Left renal cortex interstitium (tissue), 4 donors: ENCODE measurements at regions not wholly inside any gene's neighbourhood (a gene's known extent, or its start where the extent isn't known, plus 50 kb on each side); places are given as distances from the start of the nearest gene placed in this dataset.
"Not testable (repeated sequence)": the region's sequence is repeated elsewhere in the genome, so short reads cannot be mapped to it uniquely, and the experiment has no call there.

Experiments
- DNase-seq, 4 donors: peaks; one replicate each; pipeline ENCODE4 v3.0.0-alpha.2; 2013; ENCODE audit warnings: low read depth in 4 of 4, low spot score in 2 of 4, missing footprints in 1 of 4

DNA sequence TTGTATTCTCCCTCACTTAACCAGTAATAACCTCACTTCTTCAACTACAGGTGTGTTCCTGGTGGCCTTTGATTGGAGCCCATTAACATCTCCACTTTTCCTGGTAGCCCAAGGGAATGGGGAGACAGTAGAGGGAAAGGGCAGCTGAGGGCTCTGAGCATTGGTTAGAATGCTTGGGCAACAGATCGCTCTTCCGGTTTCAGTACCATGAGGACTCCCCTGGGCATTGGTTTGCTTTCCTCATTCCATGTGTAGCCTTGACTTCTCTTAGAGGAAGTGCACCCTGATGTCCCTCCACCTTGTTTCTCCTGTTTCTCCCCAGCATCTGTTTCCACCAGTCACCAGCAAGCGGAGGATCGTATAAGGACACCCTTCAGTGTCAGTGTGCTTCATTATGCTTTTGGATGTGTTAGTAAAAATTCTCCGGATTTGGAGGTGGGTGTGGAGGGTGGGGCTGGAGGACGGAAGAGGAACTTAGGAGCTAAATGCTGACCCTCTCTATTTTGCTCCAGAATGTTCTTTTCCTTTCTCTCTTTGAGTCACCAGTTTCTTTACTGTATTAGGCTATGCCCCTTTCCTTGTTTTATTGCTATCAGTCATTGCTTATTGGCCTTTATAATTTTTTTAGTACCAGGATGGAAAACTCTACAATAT, 50.6 kb upstream of the ZNG1B start:
- DNase-seq = not testable (repeated sequence)

DNA sequence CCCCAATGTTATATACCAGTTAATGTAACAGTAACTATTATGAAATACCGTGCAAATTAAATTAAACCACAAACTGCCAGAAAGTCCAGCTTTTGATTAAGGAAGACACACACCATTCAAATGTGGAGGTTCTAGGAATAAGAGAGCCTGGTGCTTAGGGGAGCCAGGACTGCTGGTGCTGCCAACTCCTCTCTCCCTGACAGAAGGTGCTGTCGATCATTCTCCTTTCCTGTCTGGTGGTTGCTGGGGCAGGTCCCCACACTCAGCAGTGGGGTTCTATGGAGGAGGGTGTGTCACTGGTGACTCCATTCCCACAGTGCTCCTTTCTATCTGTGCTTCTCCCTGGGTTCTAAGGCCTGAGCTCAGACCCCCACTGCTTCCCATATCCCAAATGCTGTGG, 57.9 kb upstream of the ZNG1B start:
- DNase-seq = not testable (repeated sequence)

DNA sequence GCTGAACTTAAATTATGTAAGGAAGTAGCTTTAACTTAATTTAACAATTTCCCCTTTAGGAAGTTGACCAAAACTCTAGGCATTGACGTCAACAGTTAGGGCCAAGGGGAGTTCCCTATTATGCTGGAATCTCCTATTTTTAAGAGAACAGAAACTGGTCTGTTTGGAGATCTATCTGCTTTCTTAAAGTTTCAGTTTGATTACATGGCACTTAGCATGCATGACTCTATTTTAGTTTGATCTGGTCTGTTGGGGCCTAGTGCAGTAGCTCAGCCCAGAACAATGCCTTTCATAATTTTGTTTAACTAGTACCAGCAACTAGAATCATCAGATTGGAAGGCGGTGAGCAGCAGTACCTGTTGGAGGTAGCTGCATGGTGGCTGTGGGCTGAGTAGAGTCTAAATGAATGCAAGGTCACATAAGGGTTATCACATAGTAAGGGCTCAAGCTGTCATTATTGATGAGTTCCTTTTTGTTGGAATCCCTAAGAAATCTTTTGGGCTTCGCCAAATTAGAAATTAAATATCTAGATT, 60.5 kb upstream of the ZNG1B start:
- no peak for DNase-seq

DNA sequence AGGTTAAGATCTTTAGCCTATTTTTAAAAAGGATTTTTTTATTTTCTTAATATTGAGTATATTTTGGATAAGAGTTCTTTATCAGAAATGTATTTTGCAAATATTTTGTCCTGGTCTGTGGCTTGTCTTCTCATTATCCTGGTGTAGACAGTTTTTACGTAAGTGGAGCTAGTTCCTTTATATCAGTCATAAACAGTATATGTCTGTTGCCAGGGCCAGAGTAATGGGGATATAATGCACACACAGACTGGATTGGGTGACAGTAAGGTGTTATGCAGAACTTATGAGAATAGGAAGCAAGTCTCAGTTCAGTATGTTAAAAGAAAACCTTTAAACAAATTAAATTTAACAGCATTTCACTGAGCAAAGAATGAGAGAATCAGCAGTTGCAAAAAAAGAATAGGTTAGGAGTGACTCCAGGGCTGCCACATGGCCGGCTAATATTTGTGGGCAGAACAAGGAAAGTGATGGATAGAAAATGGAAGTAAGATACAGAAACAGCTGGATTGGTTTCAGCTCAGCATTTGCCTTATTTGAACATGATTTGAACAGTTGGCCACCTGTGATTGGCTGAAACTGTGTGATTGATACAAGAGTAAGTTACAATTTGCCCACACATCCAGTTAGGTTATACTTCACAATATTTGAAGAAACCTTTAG, 61.1 kb upstream of the ZNG1B start:
- no peak for DNase-seq

DNA sequence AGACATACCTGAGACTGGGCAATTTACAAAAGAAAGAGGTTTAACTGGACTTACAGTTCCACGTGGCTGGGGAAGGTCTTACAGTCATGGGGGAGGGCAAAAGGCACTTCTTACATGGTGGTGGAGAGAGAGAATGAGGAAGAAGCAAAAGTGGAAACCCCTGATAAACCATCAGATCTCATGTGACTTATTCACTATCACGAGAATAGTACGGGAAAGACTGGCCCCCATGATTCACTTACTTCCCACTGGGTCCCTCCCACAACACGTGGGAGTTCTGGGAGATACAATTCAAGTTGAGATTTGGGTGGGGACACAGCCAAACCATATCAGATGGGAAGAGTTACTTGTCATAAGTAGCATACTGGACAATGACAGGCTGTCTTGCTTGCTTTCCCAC, 62.6 kb upstream of the ZNG1B start:
- DNase-seq = not testable (repeated sequence)

- not testable (repeated sequence) for DNase-seq
These were observed 65.1 kb upstream of the ZNG1B start for GRCh38 chr2:113372258-113372834.

GRCh38 chr2:113370478-113371091, 66.9 kb upstream of the ZNG1B start:
- peak in 2 of 4 donors; percentile 29 to 72 for DNase-seq

- DNase-seq = no peak
These were observed 67.5 kb upstream of the ZNG1B start for GRCh38 chr2:113370030-113370429.

- DNase-seq = not testable (repeated sequence)
These were observed 68.9 kb upstream of the ZNG1B start for GRCh38 chr2:113368581-113368980.

GRCh38 chr2:113366821-113367220, 70.7 kb upstream of the ZNG1B start:
- DNase-seq = not testable (repeated sequence)

GRCh38 chr2:113365791-113366190, 71.7 kb upstream of the ZNG1B start:
- not testable (repeated sequence) for DNase-seq

GRCh38 chr2:113365290-113365689, 72.2 kb upstream of the ZNG1B start:
- not testable (repeated sequence) for DNase-seq

GRCh38 chr2:113361051-113361450, 76.4 kb upstream of the ZNG1B start:
- DNase-seq = no peak

DNA sequence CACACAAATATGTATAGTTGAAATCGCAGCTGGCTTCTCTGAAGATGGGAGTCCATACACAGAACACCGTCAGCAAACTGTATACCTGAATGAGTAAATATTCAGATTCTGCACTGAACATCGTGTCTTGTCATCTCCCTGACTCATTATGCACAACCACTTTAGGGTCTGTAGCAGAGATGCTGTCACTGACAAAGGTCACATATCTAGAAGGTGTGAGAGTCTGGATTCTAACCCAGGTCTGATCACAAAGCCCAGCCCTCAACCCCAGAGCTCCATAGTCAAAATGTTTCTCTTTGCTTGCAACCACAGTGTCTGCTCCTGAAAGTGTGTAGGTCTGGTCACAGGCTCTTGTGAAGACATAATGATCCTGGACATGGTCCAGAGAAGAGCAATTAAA, 78.3 kb upstream of the PAX8 start:
- DNase-seq = no peak

DNA sequence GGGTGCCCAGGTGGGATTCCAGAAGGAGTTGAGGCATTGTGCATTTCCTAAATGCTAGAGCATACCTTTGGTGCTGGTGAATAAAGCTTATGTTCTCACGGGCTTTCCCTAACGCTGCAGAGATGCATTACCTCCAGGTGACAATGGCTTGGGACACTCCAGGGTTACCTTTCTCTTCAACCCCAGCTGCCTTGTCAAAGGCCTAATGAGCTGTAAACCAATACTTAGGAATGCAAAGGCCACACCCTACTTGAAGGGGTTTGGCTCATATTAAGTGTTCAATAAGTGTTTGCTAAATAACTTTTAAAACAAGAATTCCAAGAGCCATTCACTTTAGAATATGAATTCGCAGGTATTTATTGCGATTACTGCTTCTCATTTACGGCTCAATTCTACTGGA, 77.6 kb upstream of the PAX8 start:
- not testable (repeated sequence) for DNase-seq

DNA sequence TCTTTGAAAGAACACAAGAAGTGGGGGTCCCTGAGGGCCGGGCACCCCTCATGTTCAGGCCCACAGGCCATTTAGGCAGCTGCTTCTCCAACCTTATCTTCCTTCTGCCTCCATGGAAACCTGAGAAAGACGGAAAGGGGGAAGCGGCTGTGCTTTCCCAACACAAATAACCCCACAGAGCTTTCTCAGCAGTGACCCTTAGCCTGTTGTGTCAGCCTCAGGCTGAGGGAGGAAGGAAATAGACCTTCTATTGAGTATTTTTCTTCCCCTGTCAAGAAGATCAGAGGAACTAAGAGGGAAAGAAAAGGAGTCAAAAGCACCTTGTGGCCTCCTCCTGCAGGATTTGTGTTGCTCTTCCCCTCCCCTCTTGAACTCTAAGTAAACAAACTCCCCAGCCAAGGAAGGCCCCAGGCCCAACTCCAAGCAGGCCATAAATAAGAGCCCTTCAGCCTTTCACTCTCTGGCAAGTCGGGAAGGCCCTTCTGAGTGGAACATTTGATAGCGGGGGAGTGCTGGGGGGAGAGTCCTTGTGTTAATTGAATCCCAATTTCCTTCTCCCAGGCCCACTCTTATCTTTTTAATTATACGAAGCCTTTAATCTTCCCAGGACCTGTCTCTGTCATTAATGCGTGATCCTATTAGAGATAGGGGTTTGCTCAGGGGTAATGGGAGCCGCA, 76.8 kb upstream of the PAX8 start:
- not testable (repeated sequence) for DNase-seq

DNA sequence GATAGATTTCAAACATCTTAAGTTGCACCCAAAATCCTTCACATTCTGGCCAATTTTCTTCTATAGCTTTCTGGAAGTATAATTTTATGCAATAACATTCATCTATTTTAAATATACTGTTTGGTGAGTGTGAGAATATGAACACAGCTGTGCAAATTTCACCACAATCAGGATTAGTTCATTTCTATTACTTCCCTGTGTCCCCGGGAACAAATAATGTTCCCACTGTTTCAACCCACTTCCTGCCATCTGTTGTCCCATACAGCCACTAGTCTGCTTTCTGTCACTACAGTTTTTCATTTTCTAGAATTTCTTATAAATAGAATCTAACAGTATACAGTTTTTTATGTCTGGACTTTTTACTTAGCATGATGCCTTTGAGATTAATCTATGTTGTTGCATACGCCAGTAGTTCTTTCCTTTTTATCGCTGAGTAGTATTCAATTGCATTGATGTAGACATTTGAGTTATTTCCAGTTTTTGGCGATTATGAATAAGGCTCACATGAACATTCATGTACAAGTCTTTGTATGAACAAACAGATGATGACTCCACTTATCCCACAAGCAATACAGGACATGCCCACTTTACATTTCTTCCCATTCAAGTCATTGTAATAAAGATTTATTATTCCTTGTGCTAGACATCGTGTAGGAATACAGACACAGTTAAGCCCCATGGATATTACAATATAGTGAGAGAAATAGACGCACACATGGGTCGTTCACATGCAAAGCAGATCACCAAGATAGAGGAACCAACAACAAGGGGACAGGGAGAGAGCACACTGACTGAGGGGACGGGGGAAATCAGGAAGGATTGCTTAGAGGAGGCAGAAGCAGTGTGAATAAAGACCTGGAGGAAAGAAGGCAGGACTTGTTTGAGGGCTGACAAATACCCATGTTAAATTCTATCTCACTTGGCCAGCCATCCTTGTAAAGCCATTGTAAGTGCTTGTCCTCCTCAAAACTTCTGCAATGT, 72.9 kb upstream of the PAX8 start:
- no peak for DNase-seq

GRCh38 chr2:113343800-113344199, 65.1 kb upstream of the PAX8 start:
- DNase-seq = not testable (repeated sequence)

- DNase-seq = no peak
These were observed 63.9 kb upstream of the PAX8 start for GRCh38 chr2:113342650-113343049.

GRCh38 chr2:113341870-113342253, 63.1 kb upstream of the PAX8 start:
- not testable (repeated sequence) for DNase-seq
